Activated CD4-positive, alpha-beta T cell treated with anti-CD3 and anti-CD28 coated beads, Interleukin-2, Interleukin-6, amounts not matched to agents 100 ng/mL and 50 ng/mL, durations not matched to agents 16 hours and 8 hours (primary cell): ENCODE measurements at regions not wholly inside any gene's neighbourhood (a gene's known extent, or its start where the extent isn't known, plus 50 kb on each side); places are given as distances from the start of the nearest gene placed in this dataset.
A peak's percentile ranks its signal among the peaks of the same experiment; 100 is the strongest.

Source experiments
- DNase-seq: peaks from one replicate; pipeline ENCODE4 v3.0.0-alpha.2; 2020

- peak; percentile 83 for DNase-seq
Observed at GRCh38 chr10:33126742-33127141, 168.7 kb upstream of the ITGB1 start.

GRCh38 chr10:33125522-33126517 lies 167.8 kb upstream of the ITGB1 start:
- peak; percentile 78 for DNase-seq

GRCh38 chr10:33125111-33125510 lies 167.1 kb upstream of the ITGB1 start:
- no peak for DNase-seq

GRCh38 chr10:33123680-33124079 lies 165.7 kb upstream of the ITGB1 start:
- no peak for DNase-seq

- DNase-seq = no peak
Observed at GRCh38 chr10:33122014-33122809, 164.2 kb upstream of the ITGB1 start.

GRCh38 chr10:33120700-33121099 lies 162.7 kb upstream of the ITGB1 start:
- peak; percentile 78 for DNase-seq

GRCh38 chr10:33120275-33120674 lies 162.2 kb upstream of the ITGB1 start:
- DNase-seq = no peak

GRCh38 chr10:33117816-33118215 lies 159.8 kb upstream of the ITGB1 start:
- DNase-seq = peak; percentile 95

- no peak for DNase-seq
Observed at GRCh38 chr10:33117230-33117629, 159.2 kb upstream of the ITGB1 start.

- peak; percentile 68 for DNase-seq
Observed at GRCh38 chr10:33115738-33116719, 158.0 kb upstream of the ITGB1 start.

- peak; percentile 64 for DNase-seq
Observed at GRCh38 chr10:33114451-33114952, 156.5 kb upstream of the ITGB1 start.

GRCh38 chr10:33113466-33113865 lies 155.4 kb upstream of the ITGB1 start:
- no peak for DNase-seq

GRCh38 chr10:33112831-33113455 lies 154.9 kb upstream of the ITGB1 start:
- DNase-seq = no peak

GRCh38 chr10:33111488-33112051 lies 153.5 kb upstream of the ITGB1 start:
- DNase-seq = no peak

GRCh38 chr10:33109788-33110469 lies 151.9 kb upstream of the ITGB1 start:
- peak; percentile 68 for DNase-seq

- DNase-seq = no peak
Observed at GRCh38 chr10:33109384-33109783, 151.4 kb upstream of the ITGB1 start.

- no peak for DNase-seq
Observed at GRCh38 chr10:33107953-33108352, 149.9 kb upstream of the ITGB1 start.

GRCh38 chr10:33106767-33107166 lies 148.7 kb upstream of the ITGB1 start:
- no peak for DNase-seq

- no peak for DNase-seq
Observed at GRCh38 chr10:33103863-33104379, 145.9 kb upstream of the ITGB1 start.

GRCh38 chr10:33102071-33102470 lies 144.0 kb upstream of the ITGB1 start:
- no peak for DNase-seq

- no peak for DNase-seq
Observed at GRCh38 chr10:33101392-33101787, 143.4 kb upstream of the ITGB1 start.
